ENCODE measurements at regions not wholly inside any gene's neighbourhood (a gene's known extent, or its start where the extent isn't known, plus 50 kb on each side); places are given as distances from the start of the nearest gene placed in this dataset.

- DNase-seq (ENCODE audit: low read depth), result no peak
- no peak for TF ChIP-seq CTCF (IDR thresholded peaks at IDR 0.05; ENCODE audit: insufficient read depth, low read length)
- no peak overlapping the region for H3K4me3 ChIP-seq (ENCODE audit: low read depth, low read length)
These were observed 714.1 kb downstream of the KCNJ3 start for GRCh38 chr2:155412598-155412997.

- no peak for TF ChIP-seq CTCF (IDR thresholded peaks at IDR 0.05; ENCODE audit: insufficient read depth, low read length)
- no peak for DNase-seq (ENCODE audit: low read depth)
- H3K4me3 ChIP-seq (ENCODE audit: low read depth, low read length), result no peak overlapping the region
These were observed 706.0 kb downstream of the KCNJ3 start for GRCh38 chr2:155404433-155405002.

- H3K4me3 ChIP-seq (ENCODE audit: low read depth, low read length), result no peak overlapping the region
- no peak for DNase-seq (ENCODE audit: low read depth)
- TF ChIP-seq CTCF (IDR thresholded peaks at IDR 0.05; ENCODE audit: insufficient read depth, low read length), result no peak
These were observed 694.9 kb downstream of the KCNJ3 start for GRCh38 chr2:155393406-155393805.

GRCh38 chr2:155391613-155392130 is 693.2 kb downstream of the KCNJ3 start:
- H3K4me3 ChIP-seq (ENCODE audit: low read depth, low read length), result no peak overlapping the region
- DNase-seq (ENCODE audit: low read depth), result no peak
- no peak for TF ChIP-seq CTCF (IDR thresholded peaks at IDR 0.05; ENCODE audit: insufficient read depth, low read length)

GRCh38 chr2:155389224-155389623 is 690.7 kb downstream of the KCNJ3 start:
- TF ChIP-seq CTCF (IDR thresholded peaks at IDR 0.05; ENCODE audit: insufficient read depth, low read length), result no peak
- H3K4me3 ChIP-seq (ENCODE audit: low read depth, low read length), result no peak overlapping the region
- no peak for DNase-seq (ENCODE audit: low read depth)

- DNase-seq (ENCODE audit: low read depth), result no peak
- no peak for TF ChIP-seq CTCF (IDR thresholded peaks at IDR 0.05; ENCODE audit: insufficient read depth, low read length)
- no peak overlapping the region for H3K4me3 ChIP-seq (ENCODE audit: low read depth, low read length)
These were observed 686.1 kb downstream of the KCNJ3 start for GRCh38 chr2:155384555-155385123.

- DNase-seq (ENCODE audit: low read depth), result no peak
- no peak for TF ChIP-seq CTCF (IDR thresholded peaks at IDR 0.05; ENCODE audit: insufficient read depth, low read length)
- no peak overlapping the region for H3K4me3 ChIP-seq (ENCODE audit: low read depth, low read length)
These were observed 684.3 kb downstream of the KCNJ3 start for GRCh38 chr2:155382776-155383175.
